ENCODE measurements at regions not wholly inside any gene's neighbourhood (a gene's known extent, or its start where the extent isn't known, plus 50 kb on each side); places are given as distances from the start of the nearest gene placed in this dataset.

DNA sequence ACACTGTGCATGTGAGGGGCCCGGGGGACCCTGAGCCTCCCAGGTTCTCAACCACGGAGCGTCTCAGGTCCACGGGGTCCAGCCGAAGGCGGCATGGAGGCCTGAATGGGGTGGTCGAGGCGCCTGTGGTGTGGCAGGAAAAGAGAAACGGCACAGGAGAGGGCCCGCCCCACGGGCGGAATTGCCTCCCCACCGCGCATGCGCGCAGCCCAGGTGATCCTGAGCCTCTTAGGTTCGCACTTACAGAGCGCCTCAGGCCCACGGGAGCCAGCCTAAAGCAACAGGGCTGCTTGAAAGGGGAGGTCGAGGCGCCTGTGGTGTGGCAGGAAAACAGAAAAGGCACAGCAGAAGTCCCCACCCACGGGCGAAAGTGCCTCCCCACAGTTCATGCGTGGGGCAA, 311.0 kb downstream of the ALG10 start:
- RAD21 ChIA-PET (ENCODE audit: unreplicated experiment), result no interaction called here
- H3K4me3 ChIP-seq, result no peak overlapping the region
- POLR2A ChIA-PET, result no interaction called here
- BruUV-seq (replicated peaks), result no TSS peak
- intact Hi-C loops (cut with micrococcal nuclease; ENCODE audit: unreplicated experiment) (no loop called here), in situ Hi-C loops (cut with MboI) (no loop called here)
- TF ChIP-seq MTA3 (IDR thresholded peaks at IDR 0.05; ENCODE audit: borderline replicate concordance, low read length) (no peak), ZNF384 (IDR thresholded peaks at IDR 0.05; ENCODE audit: borderline replicate concordance, low read depth, low read length) (no peak), SRF (IDR thresholded peaks at IDR 0.05; ENCODE audit: low read depth in 2 of 2, low read length in 2 of 2) (no peak), POLR2AphosphoS5 (IDR thresholded peaks at IDR 0.05; ENCODE audit: low read length) (no peak), STAT1 (conservative IDR thresholded peaks at IDR 0.05) (no peak), LARP7 (IDR thresholded peaks at IDR 0.05) (no peak), CBX3 (IDR thresholded peaks at IDR 0.05; ENCODE audit: borderline replicate concordance, low read depth) (no peak)
- TF ChIP-seq, protein P1, sequence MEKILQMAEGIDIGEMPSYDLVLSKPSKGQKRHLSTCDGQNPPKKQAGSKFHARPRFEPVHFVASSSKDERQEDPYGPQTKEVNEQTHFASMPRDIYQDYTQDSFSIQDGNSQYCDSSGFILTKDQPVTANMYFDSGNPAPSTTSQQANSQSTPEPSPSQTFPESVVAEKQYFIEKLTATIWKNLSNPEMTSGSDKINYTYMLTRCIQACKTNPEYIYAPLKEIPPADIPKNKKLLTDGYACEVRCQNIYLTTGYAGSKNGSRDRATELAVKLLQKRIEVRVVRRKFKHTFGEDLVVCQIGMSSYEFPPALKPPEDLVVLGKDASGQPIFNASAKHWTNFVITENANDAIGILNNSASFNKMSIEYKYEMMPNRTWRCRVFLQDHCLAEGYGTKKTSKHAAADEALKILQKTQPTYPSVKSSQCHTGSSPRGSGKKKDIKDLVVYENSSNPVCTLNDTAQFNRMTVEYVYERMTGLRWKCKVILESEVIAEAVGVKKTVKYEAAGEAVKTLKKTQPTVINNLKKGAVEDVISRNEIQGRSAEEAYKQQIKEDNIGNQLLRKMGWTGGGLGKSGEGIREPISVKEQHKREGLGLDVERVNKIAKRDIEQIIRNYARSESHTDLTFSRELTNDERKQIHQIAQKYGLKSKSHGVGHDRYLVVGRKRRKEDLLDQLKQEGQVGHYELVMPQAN (conservative IDR thresholded peaks at IDR 0.05), result no peak
- TF ChIP-seq, protein P2, sequence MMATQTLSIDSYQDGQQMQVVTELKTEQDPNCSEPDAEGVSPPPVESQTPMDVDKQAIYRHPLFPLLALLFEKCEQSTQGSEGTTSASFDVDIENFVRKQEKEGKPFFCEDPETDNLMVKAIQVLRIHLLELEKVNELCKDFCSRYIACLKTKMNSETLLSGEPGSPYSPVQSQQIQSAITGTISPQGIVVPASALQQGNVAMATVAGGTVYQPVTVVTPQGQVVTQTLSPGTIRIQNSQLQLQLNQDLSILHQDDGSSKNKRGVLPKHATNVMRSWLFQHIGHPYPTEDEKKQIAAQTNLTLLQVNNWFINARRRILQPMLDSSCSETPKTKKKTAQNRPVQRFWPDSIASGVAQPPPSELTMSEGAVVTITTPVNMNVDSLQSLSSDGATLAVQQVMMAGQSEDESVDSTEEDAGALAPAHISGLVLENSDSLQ (IDR thresholded peaks at IDR 0.05), result no peak
- TF ChIP-seq, protein P3, sequence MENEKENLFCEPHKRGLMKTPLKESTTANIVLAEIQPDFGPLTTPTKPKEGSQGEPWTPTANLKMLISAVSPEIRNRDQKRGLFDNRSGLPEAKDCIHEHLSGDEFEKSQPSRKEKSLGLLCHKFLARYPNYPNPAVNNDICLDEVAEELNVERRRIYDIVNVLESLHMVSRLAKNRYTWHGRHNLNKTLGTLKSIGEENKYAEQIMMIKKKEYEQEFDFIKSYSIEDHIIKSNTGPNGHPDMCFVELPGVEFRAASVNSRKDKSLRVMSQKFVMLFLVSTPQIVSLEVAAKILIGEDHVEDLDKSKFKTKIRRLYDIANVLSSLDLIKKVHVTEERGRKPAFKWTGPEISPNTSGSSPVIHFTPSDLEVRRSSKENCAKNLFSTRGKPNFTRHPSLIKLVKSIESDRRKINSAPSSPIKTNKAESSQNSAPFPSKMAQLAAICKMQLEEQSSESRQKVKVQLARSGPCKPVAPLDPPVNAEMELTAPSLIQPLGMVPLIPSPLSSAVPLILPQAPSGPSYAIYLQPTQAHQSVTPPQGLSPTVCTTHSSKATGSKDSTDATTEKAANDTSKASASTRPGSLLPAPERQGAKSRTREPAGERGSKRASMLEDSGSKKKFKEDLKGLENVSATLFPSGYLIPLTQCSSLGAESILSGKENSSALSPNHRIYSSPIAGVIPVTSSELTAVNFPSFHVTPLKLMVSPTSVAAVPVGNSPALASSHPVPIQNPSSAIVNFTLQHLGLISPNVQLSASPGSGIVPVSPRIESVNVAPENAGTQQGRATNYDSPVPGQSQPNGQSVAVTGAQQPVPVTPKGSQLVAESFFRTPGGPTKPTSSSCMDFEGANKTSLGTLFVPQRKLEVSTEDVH (IDR thresholded peaks at IDR 0.05; ENCODE audit: low read depth, partially characterized antibody), result no peak
- TF ChIP-seq, protein P4, sequence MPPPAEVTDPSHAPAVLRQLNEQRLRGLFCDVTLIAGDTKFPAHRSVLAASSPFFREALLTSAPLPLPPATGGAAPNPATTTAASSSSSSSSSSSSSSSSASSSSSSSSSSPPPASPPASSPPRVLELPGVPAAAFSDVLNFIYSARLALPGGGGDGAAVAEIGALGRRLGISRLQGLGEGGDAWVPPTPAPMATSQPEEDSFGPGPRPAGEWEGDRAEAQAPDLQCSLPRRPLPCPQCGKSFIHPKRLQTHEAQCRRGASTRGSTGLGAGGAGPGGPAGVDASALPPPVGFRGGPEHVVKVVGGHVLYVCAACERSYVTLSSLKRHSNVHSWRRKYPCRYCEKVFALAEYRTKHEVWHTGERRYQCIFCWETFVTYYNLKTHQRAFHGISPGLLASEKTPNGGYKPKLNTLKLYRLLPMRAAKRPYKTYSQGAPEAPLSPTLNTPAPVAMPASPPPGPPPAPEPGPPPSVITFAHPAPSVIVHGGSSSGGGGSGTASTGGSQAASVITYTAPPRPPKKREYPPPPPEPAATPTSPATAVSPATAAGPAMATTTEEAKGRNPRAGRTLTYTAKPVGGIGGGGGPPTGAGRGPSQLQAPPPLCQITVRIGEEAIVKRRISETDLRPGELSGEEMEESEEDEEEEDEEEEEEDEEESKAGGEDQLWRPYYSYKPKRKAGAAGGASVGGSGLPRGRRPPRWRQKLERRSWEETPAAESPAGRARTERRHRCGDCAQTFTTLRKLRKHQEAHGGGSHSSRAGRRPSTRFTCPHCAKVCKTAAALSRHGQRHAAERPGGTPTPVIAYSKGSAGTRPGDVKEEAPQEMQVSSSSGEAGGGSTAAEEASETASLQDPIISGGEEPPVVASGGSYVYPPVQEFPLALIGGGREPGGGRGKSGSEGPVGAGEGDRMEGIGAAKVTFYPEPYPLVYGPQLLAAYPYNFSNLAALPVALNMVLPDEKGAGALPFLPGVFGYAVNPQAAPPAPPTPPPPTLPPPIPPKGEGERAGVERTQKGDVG (CRISPR knock-in tag; IDR thresholded peaks at IDR 0.05), result no peak
- TF ChIP-seq, protein P5, sequence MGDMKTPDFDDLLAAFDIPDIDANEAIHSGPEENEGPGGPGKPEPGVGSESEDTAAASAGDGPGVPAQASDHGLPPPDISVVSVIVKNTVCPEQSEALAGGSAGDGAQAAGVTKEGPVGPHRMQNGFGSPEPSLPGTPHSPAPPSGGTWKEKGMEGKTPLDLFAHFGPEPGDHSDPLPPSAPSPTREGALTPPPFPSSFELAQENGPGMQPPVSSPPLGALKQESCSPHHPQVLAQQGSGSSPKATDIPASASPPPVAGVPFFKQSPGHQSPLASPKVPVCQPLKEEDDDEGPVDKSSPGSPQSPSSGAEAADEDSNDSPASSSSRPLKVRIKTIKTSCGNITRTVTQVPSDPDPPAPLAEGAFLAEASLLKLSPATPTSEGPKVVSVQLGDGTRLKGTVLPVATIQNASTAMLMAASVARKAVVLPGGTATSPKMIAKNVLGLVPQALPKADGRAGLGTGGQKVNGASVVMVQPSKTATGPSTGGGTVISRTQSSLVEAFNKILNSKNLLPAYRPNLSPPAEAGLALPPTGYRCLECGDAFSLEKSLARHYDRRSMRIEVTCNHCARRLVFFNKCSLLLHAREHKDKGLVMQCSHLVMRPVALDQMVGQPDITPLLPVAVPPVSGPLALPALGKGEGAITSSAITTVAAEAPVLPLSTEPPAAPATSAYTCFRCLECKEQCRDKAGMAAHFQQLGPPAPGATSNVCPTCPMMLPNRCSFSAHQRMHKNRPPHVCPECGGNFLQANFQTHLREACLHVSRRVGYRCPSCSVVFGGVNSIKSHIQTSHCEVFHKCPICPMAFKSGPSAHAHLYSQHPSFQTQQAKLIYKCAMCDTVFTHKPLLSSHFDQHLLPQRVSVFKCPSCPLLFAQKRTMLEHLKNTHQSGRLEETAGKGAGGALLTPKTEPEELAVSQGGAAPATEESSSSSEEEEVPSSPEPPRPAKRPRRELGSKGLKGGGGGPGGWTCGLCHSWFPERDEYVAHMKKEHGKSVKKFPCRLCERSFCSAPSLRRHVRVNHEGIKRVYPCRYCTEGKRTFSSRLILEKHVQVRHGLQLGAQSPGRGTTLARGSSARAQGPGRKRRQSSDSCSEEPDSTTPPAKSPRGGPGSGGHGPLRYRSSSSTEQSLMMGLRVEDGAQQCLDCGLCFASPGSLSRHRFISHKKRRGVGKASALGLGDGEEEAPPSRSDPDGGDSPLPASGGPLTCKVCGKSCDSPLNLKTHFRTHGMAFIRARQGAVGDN (IDR thresholded peaks at IDR 0.05), result no peak
- H3K79me2 ChIP-seq (ENCODE audit: control insufficient read depth, insufficient read depth, low read length), result no peaks in the 10 kb centered on the region
- H2AFZ ChIP-seq (ENCODE audit: control insufficient read depth, low read depth, low read length), result no peak overlapping the region
- ATAC-seq (no peak), DNase-seq (ENCODE audit: low read depth, low spot score) (no peak), FAIRE-seq (no peak)
- H3K4me1 ChIP-seq (ENCODE audit: control insufficient read depth, insufficient read depth, low read length), result no peaks in the 10 kb centered on the region
- H3K9me3 ChIP-seq (replicated peaks; ENCODE audit: control insufficient read depth, insufficient read depth, low read length), result no peaks in the 10 kb centered on the region; the same call in 2 of the 3 replicates
- no peak overlapping the region for H3K27ac ChIP-seq (ENCODE audit: control insufficient read depth, insufficient read depth)
- SMC1A ChIA-PET (ENCODE audit: uncharacterized antibody, unreplicated experiment), result no interaction called here
- H3K27me3 ChIP-seq (replicated peaks in 1 of 2; ENCODE audit: control insufficient read depth in 2 of 2, insufficient read depth in 2 of 2, low read length in 1 of 2), result no peaks in the 10 kb centered on the region
- H3K9ac ChIP-seq (ENCODE audit: control insufficient read depth, insufficient read depth, low read length), result no peak overlapping the region
- no peaks in the 10 kb centered on the region for H4K20me1 ChIP-seq (ENCODE audit: control insufficient read depth, insufficient read depth)
- no peaks in the 10 kb centered on the region for H3K36me3 ChIP-seq (ENCODE audit: control insufficient read depth in 2 of 2, insufficient read depth in 2 of 2, low read length in 1 of 2)
- CTCF ChIA-PET, result no interaction called here
- WGBS (ENCODE audit: insufficient coverage, insufficient replicate concordance, low lambda C conversion rate, missing lambda C conversion rate), result 52% methylated on average over 24 of the region's 24 CpGs
- H3K4me2 ChIP-seq (ENCODE audit: control insufficient read depth, insufficient read depth), result no peak overlapping the region
